SH-SY5Y (cell line): ENCODE measurements at regions not wholly inside any gene's neighbourhood (a gene's known extent, or its start where the extent isn't known, plus 50 kb on each side); places are given as distances from the start of the nearest gene placed in this dataset.

ENCODE experiments used
- GATA2 ChIP-seq: IDR thresholded peaks from 2 replicates; pipeline ENCODE4 v1.6.1; 2011; ENCODE audit warnings: mild to moderate bottlenecking, low read depth, low read length
- GATA3 ChIP-seq: IDR thresholded peaks from 2 replicates; pipeline ENCODE4 v1.6.1; 2011; ENCODE audit warnings: low read depth, mild to moderate bottlenecking, low read length, moderate library complexity

GRCh38 chr14:98131406-98131805 lies 1140.6 kb downstream of the BCL11B start:
- TF ChIP-seq GATA2 (no peak), GATA3 (no peak)
